ENCODE measurements at regions not wholly inside any gene's neighbourhood (a gene's known extent, or its start where the extent isn't known, plus 50 kb on each side); places are given as distances from the start of the nearest gene placed in this dataset.
"Not testable (repeated sequence)": the region's sequence is repeated elsewhere in the genome, so short reads cannot be mapped to it uniquely, and the experiment has no call there.

GRCh38 chr18:78825168-78825567 lies 154.4 kb upstream of the SALL3 start:
- no peak overlapping the region for H3K4me3 ChIP-seq (ENCODE audit: low read depth, low read length)
- TF ChIP-seq CTCF (IDR thresholded peaks at IDR 0.05; ENCODE audit: low read depth, low read length), result no peak

GRCh38 chr18:78826631-78827030 lies 153.0 kb upstream of the SALL3 start:
- TF ChIP-seq CTCF (IDR thresholded peaks at IDR 0.05; ENCODE audit: low read depth, low read length), result no peak
- no peak overlapping the region for H3K4me3 ChIP-seq (ENCODE audit: low read depth, low read length)

- TF ChIP-seq CTCF (IDR thresholded peaks at IDR 0.05; ENCODE audit: low read depth, low read length), result no peak
These were observed 152.5 kb upstream of the SALL3 start for GRCh38 chr18:78827141-78827540.

GRCh38 chr18:78828131-78828530 lies 151.5 kb upstream of the SALL3 start:
- no peak overlapping the region for H3K4me3 ChIP-seq (ENCODE audit: low read depth, low read length)
- no peak for TF ChIP-seq CTCF (IDR thresholded peaks at IDR 0.05; ENCODE audit: low read depth, low read length)

More at GRCh38 chr18:78827141-78827540, 152.5 kb upstream of the SALL3 start:
- no peak overlapping the region for H3K4me3 ChIP-seq (ENCODE audit: low read depth, low read length)

- H3K4me3 ChIP-seq (ENCODE audit: low read depth, low read length), result not testable (repeated sequence)
These were observed 150.6 kb upstream of the SALL3 start for GRCh38 chr18:78829026-78829425.

GRCh38 chr18:78830161-78830560 lies 149.5 kb upstream of the SALL3 start:
- no peak overlapping the region for H3K4me3 ChIP-seq (ENCODE audit: low read depth, low read length)
- no peak for TF ChIP-seq CTCF (IDR thresholded peaks at IDR 0.05; ENCODE audit: low read depth, low read length)

- no peak overlapping the region for H3K4me3 ChIP-seq (ENCODE audit: low read depth, low read length)
These were observed 148.8 kb upstream of the SALL3 start for GRCh38 chr18:78830826-78831225.

More at GRCh38 chr18:78830826-78831225, 148.8 kb upstream of the SALL3 start:
- no peak for TF ChIP-seq CTCF (IDR thresholded peaks at IDR 0.05; ENCODE audit: low read depth, low read length)
